Ishikawa (cell line): ENCODE measurements at regions not wholly inside any gene's neighbourhood (a gene's known extent, or its start where the extent isn't known, plus 50 kb on each side); places are given as distances from the start of the nearest gene placed in this dataset.

Experiments used
- CREB1 ChIP-seq: IDR thresholded peaks from 2 replicates; pipeline ENCODE4 v1.6.1; 2012; ENCODE audit warnings: low read depth
- EP300 ChIP-seq: IDR thresholded peaks from 2 replicates; pipeline ENCODE4 v1.6.1; 2012; ENCODE audit warnings: borderline replicate concordance
- MAX ChIP-seq: IDR thresholded peaks from 2 replicates; pipeline ENCODE4 v1.6.1; 2012
- ZBTB7A ChIP-seq: IDR thresholded peaks from 2 replicates; pipeline ENCODE4 v1.6.1; 2012; ENCODE audit warnings: low read depth

GRCh38 chr2:208653383-208653782 lies 246.8 kb downstream of the PTH2R start:
- TF ChIP-seq MAX (no peak), CREB1 (no peak), EP300 (no peak), ZBTB7A (no peak)
